ENCODE measurements at regions not wholly inside any gene's neighbourhood (a gene's known extent, or its start where the extent isn't known, plus 50 kb on each side); places are given as distances from the start of the nearest gene placed in this dataset.

DNA sequence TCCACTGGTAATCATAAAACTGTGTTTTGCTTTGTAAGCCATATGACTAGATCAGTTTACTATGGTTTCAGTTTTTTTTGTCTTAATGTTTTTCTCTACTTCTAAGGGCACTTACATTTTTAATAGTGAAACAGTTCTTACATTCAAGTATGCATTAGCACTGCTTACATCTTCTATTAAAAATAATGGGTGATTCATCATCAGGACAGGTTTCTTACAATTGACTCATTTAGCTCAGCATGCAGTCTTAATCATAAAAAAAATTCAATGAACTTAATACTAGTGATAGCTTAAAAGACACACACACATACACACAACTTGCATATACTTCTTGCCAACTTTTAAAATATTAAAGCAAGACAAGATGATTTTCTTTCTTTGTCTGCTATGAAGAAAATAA lies 845.7 kb upstream of the USP15 start:
- Histone ChIP-seq H3K27ac (ENCODE audit: low read depth, low read length) (no peak overlapping the region), H3K4me3 (ENCODE audit: low read depth, low read length) (no peak overlapping the region), H2AFZ (ENCODE audit: low read length, unreplicated experiment) (no peak overlapping the region), H3K79me2 (ENCODE audit: control insufficient read depth, insufficient read depth, low read length, unreplicated experiment) (no peaks in the 10 kb centered on the region), H3K27me3 (ENCODE audit: insufficient read depth, low read length) (no peaks in the 10 kb centered on the region), H3K4me1 (ENCODE audit: control insufficient read depth, insufficient read depth, low read length, unreplicated experiment) (no peaks in the 10 kb centered on the region), H3K36me3 (ENCODE audit: insufficient read depth, low read length) (no peaks in the 10 kb centered on the region)

DNA sequence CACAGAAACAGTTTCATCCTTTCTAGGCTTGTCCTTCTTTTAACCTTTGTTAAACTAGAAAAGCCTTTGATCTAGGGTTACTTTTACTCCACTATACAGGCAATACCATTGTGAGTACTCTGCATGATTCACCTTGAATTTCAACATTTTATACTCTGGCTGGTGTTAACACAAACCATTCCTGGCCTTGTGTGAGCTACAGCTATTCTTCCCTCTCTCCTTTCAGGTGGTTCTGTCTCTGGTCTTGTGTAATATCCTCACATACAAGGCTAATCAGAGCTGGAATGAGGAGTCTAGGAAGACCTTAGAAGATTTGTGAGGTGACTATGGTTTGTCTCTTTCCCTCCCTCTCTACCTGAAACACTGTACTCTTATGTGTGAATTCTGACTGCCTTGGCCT lies 837.4 kb upstream of the USP15 start:
- no peak overlapping the region for H3K27ac ChIP-seq (ENCODE audit: low read depth, low read length)
- H3K4me3 ChIP-seq (ENCODE audit: low read depth, low read length) = no peak overlapping the region
- no peaks in the 10 kb centered on the region for H3K27me3 ChIP-seq (ENCODE audit: insufficient read depth, low read length)
- no peaks in the 10 kb centered on the region for H3K36me3 ChIP-seq (ENCODE audit: insufficient read depth, low read length)
- no peaks in the 10 kb centered on the region for H3K4me1 ChIP-seq (ENCODE audit: control insufficient read depth, insufficient read depth, low read length, unreplicated experiment)
- H2AFZ ChIP-seq (ENCODE audit: low read length, unreplicated experiment) = no peak overlapping the region
- no peaks in the 10 kb centered on the region for H3K79me2 ChIP-seq (ENCODE audit: control insufficient read depth, insufficient read depth, low read length, unreplicated experiment)

DNA sequence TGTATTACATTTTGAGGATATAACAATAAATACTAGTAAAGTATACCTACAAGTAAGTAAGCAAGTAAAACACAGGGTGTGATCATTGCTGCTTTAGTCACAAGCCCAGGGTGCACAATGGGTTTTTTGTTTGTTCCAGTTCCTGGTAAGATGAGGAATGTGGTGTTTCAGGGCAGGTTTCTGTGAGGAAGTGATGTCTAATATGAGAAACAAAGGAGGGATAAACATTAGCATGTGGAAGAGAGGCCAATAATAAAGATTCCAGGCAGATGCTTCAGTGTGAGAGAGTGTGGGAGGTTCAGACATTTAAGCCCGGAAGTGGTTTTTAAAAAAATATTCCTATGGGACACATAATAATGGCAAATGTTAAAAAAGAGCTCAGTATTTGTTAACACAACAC lies 808.1 kb upstream of the USP15 start:
- Histone ChIP-seq H3K27me3 (ENCODE audit: insufficient read depth, low read length) (no peaks in the 10 kb centered on the region), H2AFZ (ENCODE audit: low read length, unreplicated experiment) (no peak overlapping the region), H3K4me3 (ENCODE audit: low read depth, low read length) (no peak overlapping the region), H3K79me2 (ENCODE audit: control insufficient read depth, insufficient read depth, low read length, unreplicated experiment) (no peaks in the 10 kb centered on the region), H3K27ac (ENCODE audit: low read depth, low read length) (no peak overlapping the region), H3K36me3 (ENCODE audit: insufficient read depth, low read length) (no peaks in the 10 kb centered on the region), H3K4me1 (ENCODE audit: control insufficient read depth, insufficient read depth, low read length, unreplicated experiment) (no peaks in the 10 kb centered on the region)

DNA sequence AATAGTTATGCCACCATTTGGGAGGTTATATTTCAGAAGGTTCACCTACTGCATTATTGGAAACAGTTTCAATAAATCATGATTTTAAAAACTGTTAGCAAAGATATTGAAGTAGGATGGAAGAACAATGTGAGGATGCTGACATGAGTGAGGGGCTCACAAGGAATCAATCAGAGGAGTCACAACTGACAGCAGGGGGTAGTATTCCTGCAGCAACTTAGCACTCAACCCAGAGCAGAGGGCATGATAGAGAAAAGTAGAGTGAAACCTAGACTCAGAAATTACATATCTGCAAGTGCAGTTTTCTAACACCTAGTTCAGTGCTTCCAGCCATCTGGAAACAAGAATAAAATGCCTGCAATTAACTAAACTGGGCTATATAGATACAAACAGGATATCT lies 772.5 kb upstream of the USP15 start:
- Histone ChIP-seq H3K27me3 (ENCODE audit: insufficient read depth, low read length) (no peaks in the 10 kb centered on the region), H3K27ac (ENCODE audit: low read depth, low read length) (no peak overlapping the region), H3K36me3 (ENCODE audit: insufficient read depth, low read length) (no peaks in the 10 kb centered on the region), H2AFZ (ENCODE audit: low read length, unreplicated experiment) (no peak overlapping the region), H3K4me1 (ENCODE audit: control insufficient read depth, insufficient read depth, low read length, unreplicated experiment) (no peaks in the 10 kb centered on the region), H3K4me3 (ENCODE audit: low read depth, low read length) (no peak overlapping the region), H3K79me2 (ENCODE audit: control insufficient read depth, insufficient read depth, low read length, unreplicated experiment) (no peaks in the 10 kb centered on the region)

DNA sequence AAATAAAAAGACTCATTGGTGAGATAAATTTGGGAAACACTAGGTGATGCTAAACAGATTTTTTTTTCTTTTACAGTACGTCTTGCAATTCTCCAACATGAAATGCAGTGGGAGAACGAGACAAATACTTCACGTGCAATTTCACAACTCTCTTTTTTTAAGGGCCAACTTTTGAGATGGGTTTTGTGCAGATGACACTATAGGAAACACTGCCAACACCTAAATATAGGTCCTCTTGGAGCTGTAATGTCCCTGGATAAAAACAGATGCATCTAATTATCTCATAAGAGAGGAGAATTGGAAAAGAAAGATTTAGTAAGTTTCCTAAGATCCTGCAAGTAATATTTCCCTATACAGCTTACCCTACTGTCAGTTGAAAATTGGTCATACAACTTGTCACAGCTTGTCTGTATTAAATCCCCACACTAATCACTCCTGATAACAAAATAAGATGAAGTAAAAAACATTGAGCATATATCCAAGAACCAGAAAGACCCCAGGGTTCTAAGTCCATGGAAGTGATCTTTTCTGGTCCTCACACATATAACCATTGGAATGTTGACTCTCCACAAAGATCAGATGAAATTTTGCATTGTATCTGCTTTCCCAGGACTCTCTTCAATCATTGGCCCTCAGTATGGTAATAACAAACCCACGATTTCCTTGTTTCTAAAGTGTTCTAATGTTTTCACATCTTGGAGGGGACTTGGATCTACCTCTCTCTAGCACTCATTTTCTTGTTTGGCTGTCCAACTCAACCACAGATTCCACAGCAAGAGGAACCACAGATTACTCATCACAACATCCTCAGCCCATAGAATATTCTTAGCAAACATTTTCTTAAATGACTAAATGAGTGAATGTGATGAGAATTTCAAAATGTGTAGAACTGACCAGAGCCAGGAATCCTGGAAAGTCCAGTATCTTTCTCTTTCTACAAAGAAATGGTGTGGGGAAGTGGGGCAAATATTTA lies 769.4 kb upstream of the USP15 start:
- Histone ChIP-seq H3K4me1 (ENCODE audit: control insufficient read depth, insufficient read depth, low read length, unreplicated experiment) (no peaks in the 10 kb centered on the region), H3K4me3 (ENCODE audit: low read depth, low read length) (no peak overlapping the region), H3K79me2 (ENCODE audit: control insufficient read depth, insufficient read depth, low read length, unreplicated experiment) (no peaks in the 10 kb centered on the region), H3K36me3 (ENCODE audit: insufficient read depth, low read length) (no peaks in the 10 kb centered on the region), H2AFZ (ENCODE audit: low read length, unreplicated experiment) (no peak overlapping the region), H3K27ac (ENCODE audit: low read depth, low read length) (no peak overlapping the region), H3K27me3 (ENCODE audit: insufficient read depth, low read length) (no peaks in the 10 kb centered on the region)

DNA sequence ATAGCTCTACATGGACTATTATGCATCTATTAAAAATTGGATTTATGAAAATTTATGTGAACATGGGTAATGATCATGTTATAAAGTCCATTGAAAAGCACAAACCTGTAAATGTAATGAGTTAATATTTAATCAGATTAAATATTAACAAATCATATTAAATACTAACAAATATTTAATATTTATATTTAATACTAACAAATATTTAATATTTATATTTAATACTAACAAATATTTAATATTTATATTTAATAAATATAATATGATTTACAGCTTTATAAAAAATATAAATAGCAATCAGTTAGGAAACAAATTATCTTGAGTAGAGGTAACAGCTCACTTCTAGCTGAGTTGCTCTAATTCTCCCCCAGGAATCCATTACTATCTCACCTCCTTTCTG lies 758.0 kb upstream of the USP15 start:
- no peak overlapping the region for H3K4me3 ChIP-seq (ENCODE audit: low read depth, low read length)
- H3K27me3 ChIP-seq (ENCODE audit: insufficient read depth, low read length) = no peaks in the 10 kb centered on the region
- no peaks in the 10 kb centered on the region for H3K4me1 ChIP-seq (ENCODE audit: control insufficient read depth, insufficient read depth, low read length, unreplicated experiment)
- H3K36me3 ChIP-seq (ENCODE audit: insufficient read depth, low read length) = no peaks in the 10 kb centered on the region
- H3K79me2 ChIP-seq (ENCODE audit: control insufficient read depth, insufficient read depth, low read length, unreplicated experiment) = no peaks in the 10 kb centered on the region
- no peak overlapping the region for H2AFZ ChIP-seq (ENCODE audit: low read length, unreplicated experiment)
- H3K27ac ChIP-seq (ENCODE audit: low read depth, low read length) = no peak overlapping the region

DNA sequence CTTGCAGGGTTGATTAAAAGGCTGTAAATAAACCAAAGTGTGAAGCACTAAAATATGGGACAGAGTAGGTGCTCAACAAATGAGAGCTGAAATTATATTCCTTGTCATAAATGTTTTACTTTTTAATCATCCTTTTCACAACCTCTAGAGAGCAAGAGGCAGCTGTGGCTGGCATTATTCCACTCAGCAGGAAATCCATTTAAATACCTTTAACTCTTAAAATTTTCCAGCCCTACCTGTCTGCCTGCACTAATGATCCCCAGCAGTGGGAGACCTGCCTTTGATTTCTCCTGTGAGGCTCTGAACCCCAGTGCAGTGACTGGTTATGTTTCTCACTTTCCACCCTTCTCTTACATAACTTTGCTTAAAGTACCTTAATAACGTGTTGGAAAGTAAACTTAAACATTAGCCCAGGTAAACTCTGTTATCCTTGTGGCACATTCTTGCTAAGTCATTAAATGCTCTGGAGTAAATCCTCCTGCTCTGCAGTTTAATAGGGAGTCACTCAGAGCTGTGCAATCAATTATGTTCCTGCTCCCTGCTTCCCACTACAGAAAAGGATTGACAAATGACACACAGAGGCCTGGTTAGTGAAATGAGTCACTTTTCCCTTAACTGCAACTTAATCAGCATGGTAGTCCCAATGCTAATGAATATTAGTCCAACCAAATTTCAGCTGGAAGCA lies 755.7 kb upstream of the USP15 start:
- Histone ChIP-seq H3K79me2 (ENCODE audit: control insufficient read depth, insufficient read depth, low read length, unreplicated experiment) (no peaks in the 10 kb centered on the region), H3K27ac (ENCODE audit: low read depth, low read length) (no peak overlapping the region), H3K27me3 (ENCODE audit: insufficient read depth, low read length) (no peaks in the 10 kb centered on the region), H3K4me3 (ENCODE audit: low read depth, low read length) (no peak overlapping the region), H3K4me1 (ENCODE audit: control insufficient read depth, insufficient read depth, low read length, unreplicated experiment) (no peaks in the 10 kb centered on the region), H2AFZ (ENCODE audit: low read length, unreplicated experiment) (no peak overlapping the region), H3K36me3 (ENCODE audit: insufficient read depth, low read length) (no peaks in the 10 kb centered on the region)

DNA sequence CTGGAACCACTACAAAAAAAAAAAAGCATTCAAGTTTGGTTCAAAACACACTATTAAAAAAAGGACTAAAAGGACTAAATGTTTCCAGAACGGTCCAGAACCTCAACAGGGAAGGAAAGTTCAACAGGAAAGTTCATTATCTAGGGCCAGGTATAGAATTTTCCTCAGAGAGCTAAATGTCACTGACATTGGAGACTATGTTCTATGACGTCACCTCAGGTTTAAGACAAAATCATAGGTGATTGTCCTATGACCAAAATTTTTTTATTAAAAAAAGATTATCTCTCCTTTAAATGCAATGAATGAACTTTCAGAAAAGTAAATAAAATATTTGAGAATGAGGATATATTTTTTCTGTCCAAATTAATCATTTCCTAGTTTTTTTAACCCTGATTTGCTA lies 746.7 kb upstream of the USP15 start:
- H3K4me3 ChIP-seq (ENCODE audit: low read depth, low read length) = no peak overlapping the region
- no peaks in the 10 kb centered on the region for H3K36me3 ChIP-seq (ENCODE audit: insufficient read depth, low read length)
- H3K79me2 ChIP-seq (ENCODE audit: control insufficient read depth, insufficient read depth, low read length, unreplicated experiment) = no peaks in the 10 kb centered on the region
- H3K27ac ChIP-seq (ENCODE audit: low read depth, low read length) = no peak overlapping the region
- H2AFZ ChIP-seq (ENCODE audit: low read length, unreplicated experiment) = no peak overlapping the region
- H3K27me3 ChIP-seq (ENCODE audit: insufficient read depth, low read length) = no peaks in the 10 kb centered on the region
- no peaks in the 10 kb centered on the region for H3K4me1 ChIP-seq (ENCODE audit: control insufficient read depth, insufficient read depth, low read length, unreplicated experiment)

DNA sequence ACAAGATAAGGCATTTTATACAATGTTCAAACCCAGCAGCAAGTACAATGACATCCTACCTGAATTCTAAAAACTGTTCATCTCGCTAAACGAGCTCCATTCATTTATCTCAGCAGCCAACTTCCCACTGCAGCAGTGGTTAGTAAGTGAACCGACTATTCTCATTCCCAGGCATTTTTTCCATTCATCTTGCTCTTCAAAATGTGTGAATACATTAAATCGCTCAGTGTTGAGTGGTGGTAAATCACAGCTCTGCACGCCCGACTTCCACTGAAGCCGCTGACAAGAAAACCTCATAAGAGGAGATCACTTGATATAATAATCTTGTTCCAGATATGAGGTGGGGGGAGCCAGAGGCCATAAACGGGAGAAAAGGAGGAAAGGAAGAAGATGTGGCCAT lies 746.2 kb upstream of the USP15 start:
- H3K79me2 ChIP-seq (ENCODE audit: control insufficient read depth, insufficient read depth, low read length, unreplicated experiment) = no peaks in the 10 kb centered on the region
- no peaks in the 10 kb centered on the region for H3K36me3 ChIP-seq (ENCODE audit: insufficient read depth, low read length)
- no peak overlapping the region for H3K4me3 ChIP-seq (ENCODE audit: low read depth, low read length)
- no peaks in the 10 kb centered on the region for H3K4me1 ChIP-seq (ENCODE audit: control insufficient read depth, insufficient read depth, low read length, unreplicated experiment)
- H2AFZ ChIP-seq (ENCODE audit: low read length, unreplicated experiment) = no peak overlapping the region
- no peak overlapping the region for H3K27ac ChIP-seq (ENCODE audit: low read depth, low read length)
- no peaks in the 10 kb centered on the region for H3K27me3 ChIP-seq (ENCODE audit: insufficient read depth, low read length)

DNA sequence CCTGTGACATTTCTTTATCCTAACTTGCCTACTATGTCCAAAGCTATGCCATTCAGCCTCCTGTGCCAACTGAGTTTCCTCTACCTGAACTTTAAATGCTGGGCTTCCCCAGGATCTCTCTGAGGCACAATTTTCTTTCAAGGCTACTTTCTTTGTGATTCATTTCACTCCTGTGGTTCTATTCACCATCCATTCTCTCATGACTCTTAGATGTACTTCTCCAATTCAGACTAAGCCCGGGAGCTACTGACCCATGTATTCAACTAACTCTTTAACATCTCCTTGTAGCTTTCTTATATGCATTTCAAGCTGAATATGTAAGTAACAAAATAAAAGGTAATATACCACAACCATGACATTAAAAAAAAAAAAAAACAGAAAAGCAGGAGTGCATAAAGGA lies 738.9 kb upstream of the USP15 start:
- no peaks in the 10 kb centered on the region for H3K27me3 ChIP-seq (ENCODE audit: insufficient read depth, low read length)
- no peaks in the 10 kb centered on the region for H3K36me3 ChIP-seq (ENCODE audit: insufficient read depth, low read length)
- H3K4me1 ChIP-seq (ENCODE audit: control insufficient read depth, insufficient read depth, low read length, unreplicated experiment) = no peaks in the 10 kb centered on the region
- H3K27ac ChIP-seq (ENCODE audit: low read depth, low read length) = no peak overlapping the region
- no peak overlapping the region for H3K4me3 ChIP-seq (ENCODE audit: low read depth, low read length)
- no peaks in the 10 kb centered on the region for H3K79me2 ChIP-seq (ENCODE audit: control insufficient read depth, insufficient read depth, low read length, unreplicated experiment)
- no peak overlapping the region for H2AFZ ChIP-seq (ENCODE audit: low read length, unreplicated experiment)
